Upper lobe of left lung (tissue), 4 donors: ENCODE measurements at regions not wholly inside any gene's neighbourhood (a gene's known extent, or its start where the extent isn't known, plus 50 kb on each side); places are given as distances from the start of the nearest gene placed in this dataset.

ENCODE experiments used
- CTCF ChIP-seq, 6 experiments: fragments of 450-650 bp in 4 of 6; fragments of 200-600 bp in 2 of 6; sonication (generic) in 2 of 6; IDR thresholded peaks; one replicate each; pipeline ENCODE4 v1.5.1; 2016 to 2019; ENCODE audit warnings: antibody characterized with exemption in 6 of 6
- EP300 ChIP-seq, 4 donors: sonication (generic); formaldehyde crosslinking; IDR thresholded peaks; one replicate each; pipeline ENCODE4 v1.5.1; 2017; ENCODE audit warnings: antibody characterized with exemption in 4 of 4, control low read depth in 2 of 4
- POLR2A ChIP-seq, 4 donors: fragments of 450-650 bp; IDR thresholded peaks; one replicate each; pipeline ENCODE4 v1.5.1; 2016 to 2017; ENCODE audit warnings: antibody characterized with exemption in 4 of 4, mild to moderate bottlenecking in 2 of 4

DNA sequence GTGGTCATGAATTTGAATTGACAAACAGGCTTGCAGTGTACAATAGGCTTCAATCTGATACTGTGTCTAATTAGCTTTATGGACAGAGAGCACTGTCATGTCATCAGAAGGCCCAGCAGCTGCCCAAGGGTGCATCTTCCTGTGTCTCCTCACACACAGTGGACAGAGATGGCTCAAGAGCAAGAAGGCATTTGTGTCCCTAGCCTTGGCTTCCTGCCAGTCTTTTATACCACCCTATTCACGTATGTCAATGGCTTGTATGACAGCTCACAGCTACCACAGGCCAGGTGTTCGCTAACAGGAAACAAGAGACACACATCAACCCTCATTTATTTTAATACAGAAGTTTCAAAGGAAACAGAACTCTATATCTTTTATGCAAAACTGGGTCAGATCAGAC is 874.0 kb upstream of the AGA start:
- TF ChIP-seq POLR2A (IDR thresholded peaks at IDR 0.05) (no peak), CTCF (IDR thresholded peaks at IDR 0.05) (no peak), EP300 (IDR thresholded peaks at IDR 0.05) (no peak)
